ENCODE measurements at regions not wholly inside any gene's neighbourhood (a gene's known extent, or its start where the extent isn't known, plus 50 kb on each side); places are given as distances from the start of the nearest gene placed in this dataset.
"Not testable (repeated sequence)": the region's sequence is repeated elsewhere in the genome, so short reads cannot be mapped to it uniquely, and the experiment has no call there.

- DNase-seq (ENCODE audit: low read depth) = no peak
These were observed 452.9 kb upstream of the NECTIN3 start for GRCh38 chr3:110618512-110619226.

GRCh38 chr3:110620118-110620517 lies 451.5 kb upstream of the NECTIN3 start:
- DNase-seq (ENCODE audit: low read depth) = no peak

- DNase-seq (ENCODE audit: low read depth) = no peak
These were observed 448.0 kb upstream of the NECTIN3 start for GRCh38 chr3:110623571-110623970.

GRCh38 chr3:110624576-110624975 lies 447.0 kb upstream of the NECTIN3 start:
- no peak for DNase-seq (ENCODE audit: low read depth)

GRCh38 chr3:110625201-110625747 lies 446.3 kb upstream of the NECTIN3 start:
- no peak for DNase-seq (ENCODE audit: low read depth)

GRCh38 chr3:110626652-110627111 lies 444.9 kb upstream of the NECTIN3 start:
- not testable (repeated sequence) for DNase-seq (ENCODE audit: low read depth)

- DNase-seq (ENCODE audit: low read depth) = no peak
These were observed 442.8 kb upstream of the NECTIN3 start for GRCh38 chr3:110628650-110629301.

GRCh38 chr3:110629917-110630316 lies 441.7 kb upstream of the NECTIN3 start:
- no peak for DNase-seq (ENCODE audit: low read depth)

- no peak for DNase-seq (ENCODE audit: low read depth)
These were observed 427.4 kb upstream of the NECTIN3 start for GRCh38 chr3:110644203-110644602.

- DNase-seq (ENCODE audit: low read depth) = no peak
These were observed 425.6 kb upstream of the NECTIN3 start for GRCh38 chr3:110646055-110646454.

GRCh38 chr3:110646496-110646895 lies 425.1 kb upstream of the NECTIN3 start:
- no peak for DNase-seq (ENCODE audit: low read depth)

GRCh38 chr3:110647586-110647985 lies 424.0 kb upstream of the NECTIN3 start:
- no peak for DNase-seq (ENCODE audit: low read depth)

GRCh38 chr3:110650741-110651140 lies 420.9 kb upstream of the NECTIN3 start:
- DNase-seq (ENCODE audit: low read depth) = no peak

- DNase-seq (ENCODE audit: low read depth) = no peak
These were observed 416.6 kb upstream of the NECTIN3 start for GRCh38 chr3:110654843-110655502.

- no peak for DNase-seq (ENCODE audit: low read depth)
These were observed 415.1 kb upstream of the NECTIN3 start for GRCh38 chr3:110656394-110657025.

- DNase-seq (ENCODE audit: low read depth) = no peak
These were observed 407.5 kb upstream of the NECTIN3 start for GRCh38 chr3:110664148-110664547.

- DNase-seq (ENCODE audit: low read depth) = no peak
These were observed 405.1 kb upstream of the NECTIN3 start for GRCh38 chr3:110666495-110666894.

GRCh38 chr3:110667216-110667615 lies 404.4 kb upstream of the NECTIN3 start:
- DNase-seq (ENCODE audit: low read depth) = no peak

GRCh38 chr3:110670407-110670806 lies 401.2 kb upstream of the NECTIN3 start:
- DNase-seq (ENCODE audit: low read depth) = no peak

- no peak for DNase-seq (ENCODE audit: low read depth)
These were observed 394.1 kb upstream of the NECTIN3 start for GRCh38 chr3:110677506-110677905.

GRCh38 chr3:110679285-110679684 lies 392.3 kb upstream of the NECTIN3 start:
- no peak for DNase-seq (ENCODE audit: low read depth)

GRCh38 chr3:110680450-110680849 lies 391.2 kb upstream of the NECTIN3 start:
- DNase-seq (ENCODE audit: low read depth) = no peak

Measured in activated T-helper 1 cell treated with Interleukin-2 at 50 U/mL for 16 hours (primary cell).